ENCODE measurements at regions not wholly inside any gene's neighbourhood (a gene's known extent, or its start where the extent isn't known, plus 50 kb on each side); places are given as distances from the start of the nearest gene placed in this dataset.

- TF ChIP-seq TAF1 (IDR thresholded peaks at IDR 0.05; ENCODE audit: low read depth) (no peak), SMC3 (conservative IDR thresholded peaks at IDR 0.05; ENCODE audit: poor library complexity) (no peak), CTCF (IDR thresholded peaks at IDR 0.05; ENCODE audit: poor library complexity, severe bottlenecking) (no peak), POLR2AphosphoS5 (IDR thresholded peaks at IDR 0.05) (no peak), REST (IDR thresholded peaks at IDR 0.05; ENCODE audit: borderline replicate concordance) (no peak)
Measured at GRCh38 chr18:59049721-59050660, 89.7 kb upstream of the SEC11C start.

Measured in neural cell (in vitro differentiated cells).